ENCODE measurements at regions not wholly inside any gene's neighbourhood (a gene's known extent, or its start where the extent isn't known, plus 50 kb on each side); places are given as distances from the start of the nearest gene placed in this dataset.
"Not testable (repeated sequence)": the region's sequence is repeated elsewhere in the genome, so short reads cannot be mapped to it uniquely, and the experiment has no call there.

DNA sequence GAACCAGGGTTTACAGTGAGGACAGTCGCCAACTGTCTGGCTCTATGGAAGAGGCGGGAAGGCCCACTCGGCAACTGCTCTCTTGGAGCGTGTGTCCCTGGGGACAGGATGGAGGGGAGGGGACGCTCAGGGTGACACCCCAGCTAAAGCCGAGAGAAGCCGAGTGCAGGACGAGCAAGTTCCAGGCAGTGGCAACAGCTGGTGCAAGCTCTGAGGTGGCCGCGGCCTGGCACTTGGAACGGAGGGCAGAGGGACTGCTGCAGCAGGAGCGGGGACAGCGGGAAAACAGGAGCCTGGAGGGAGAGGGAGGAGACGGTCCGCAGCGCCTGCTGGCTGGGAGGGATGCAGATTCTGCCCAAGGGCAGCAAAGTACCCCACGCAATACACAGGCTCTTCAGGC is 113.8 kb upstream of the CCZ1B start:
- DNase-seq = not testable (repeated sequence)

DNA sequence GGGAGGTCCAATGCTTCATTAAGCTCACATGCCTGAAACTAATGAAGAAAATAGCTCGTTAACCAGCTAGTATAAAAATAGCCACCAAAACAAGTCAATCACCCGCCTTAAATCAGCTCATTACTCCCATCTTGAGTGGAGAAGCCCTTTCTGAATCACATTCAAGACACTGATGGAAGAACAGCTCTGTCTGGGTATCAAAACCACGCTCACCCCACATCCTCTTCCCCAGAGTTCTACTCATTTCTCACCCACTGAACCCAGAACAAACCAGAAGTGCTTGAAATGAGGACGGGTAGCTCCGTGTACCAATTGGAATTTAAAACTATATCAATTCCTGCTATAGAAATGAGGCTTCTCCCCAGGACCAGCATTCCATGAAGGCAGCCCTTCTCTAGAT is 120.8 kb upstream of the CCZ1B start:
- not testable (repeated sequence) for DNase-seq

- DNase-seq = not testable (repeated sequence)
Observed at GRCh38 chr7:6950231-6950630, 124.2 kb upstream of the CCZ1B start.

- DNase-seq = not testable (repeated sequence)
Observed at GRCh38 chr7:6951553-6951952, 125.5 kb upstream of the CCZ1B start.

DNA sequence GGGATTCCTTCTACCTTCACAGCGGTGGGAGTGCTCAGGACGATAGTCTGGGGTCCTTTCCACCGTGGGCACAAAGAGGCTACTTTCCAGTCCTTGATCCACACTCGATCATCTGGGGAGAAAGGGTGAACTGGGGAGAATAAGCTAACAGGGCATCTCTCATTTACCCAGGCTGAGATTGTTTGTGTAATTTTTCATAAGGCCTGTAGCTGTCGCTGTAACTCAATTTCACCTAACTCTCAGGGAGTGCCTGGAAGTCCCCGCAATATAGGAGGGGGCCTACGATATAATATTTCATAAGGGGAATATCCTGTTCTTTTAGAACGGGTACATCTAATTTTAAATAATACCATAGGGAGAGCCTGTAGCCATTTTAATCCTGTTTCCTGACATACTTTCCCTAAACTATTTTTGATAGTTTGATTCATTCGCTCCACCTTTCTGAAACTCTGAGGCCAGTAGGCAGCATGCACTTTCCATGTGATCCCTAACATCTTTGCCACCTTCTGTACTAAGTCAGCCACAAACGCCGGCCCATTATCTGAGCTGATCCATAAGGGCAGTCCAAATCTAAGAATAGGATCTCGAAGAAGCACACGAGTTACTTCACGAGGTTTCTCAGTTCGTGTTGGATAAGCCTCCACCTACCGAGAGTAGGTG is 127.2 kb upstream of the CCZ1B start:
- not testable (repeated sequence) for DNase-seq

GRCh38 chr7:6953798-6954181 is 127.7 kb upstream of the CCZ1B start:
- not testable (repeated sequence) for DNase-seq

DNA sequence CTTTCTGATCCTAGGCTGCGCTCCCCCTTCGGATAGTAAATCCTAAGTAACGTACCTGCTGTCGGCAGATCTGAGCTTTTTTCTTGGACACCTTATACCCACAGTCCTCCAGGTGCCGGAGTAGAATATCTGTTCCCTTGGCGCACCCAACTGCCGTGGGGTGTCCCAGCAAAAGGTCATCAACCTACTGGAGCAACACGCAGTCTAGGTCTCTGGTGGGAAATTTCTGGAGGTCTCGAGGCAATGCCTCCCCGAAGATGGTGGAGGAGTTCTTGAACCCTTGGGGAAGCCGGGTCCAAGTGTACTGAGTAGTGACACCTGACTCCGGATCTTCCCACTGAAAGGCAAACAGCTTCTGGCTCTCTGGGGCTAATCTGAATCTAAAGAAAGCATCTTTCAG is 129.3 kb upstream of the CCZ1B start:
- not testable (repeated sequence) for DNase-seq

- DNase-seq = not testable (repeated sequence)
Observed at GRCh38 chr7:6955990-6956566, 130.0 kb upstream of the CCZ1B start.

GRCh38 chr7:6958371-6958770 is 132.3 kb upstream of the CCZ1B start:
- not testable (repeated sequence) for DNase-seq

DNA sequence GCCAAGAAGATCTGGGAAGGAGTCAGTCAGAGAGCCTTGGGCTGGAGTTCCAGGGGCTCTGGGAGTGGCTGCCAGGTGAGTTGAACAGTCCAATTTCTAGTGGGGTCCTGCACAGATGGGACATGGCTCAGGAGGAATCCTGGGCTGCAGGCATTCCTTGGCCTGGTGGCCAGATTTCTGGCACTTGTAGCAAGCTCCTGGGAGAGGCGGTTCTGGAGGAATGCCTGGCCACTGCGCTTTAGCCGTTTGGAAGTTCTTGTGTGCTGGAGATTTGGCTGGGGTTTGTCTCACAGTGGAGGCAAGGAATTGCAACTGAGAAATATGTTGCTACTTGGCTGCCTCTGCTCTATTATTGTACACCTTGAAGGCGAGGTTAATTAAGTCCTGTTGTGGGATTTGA is 133.9 kb upstream of the CCZ1B start:
- not testable (repeated sequence) for DNase-seq

DNA sequence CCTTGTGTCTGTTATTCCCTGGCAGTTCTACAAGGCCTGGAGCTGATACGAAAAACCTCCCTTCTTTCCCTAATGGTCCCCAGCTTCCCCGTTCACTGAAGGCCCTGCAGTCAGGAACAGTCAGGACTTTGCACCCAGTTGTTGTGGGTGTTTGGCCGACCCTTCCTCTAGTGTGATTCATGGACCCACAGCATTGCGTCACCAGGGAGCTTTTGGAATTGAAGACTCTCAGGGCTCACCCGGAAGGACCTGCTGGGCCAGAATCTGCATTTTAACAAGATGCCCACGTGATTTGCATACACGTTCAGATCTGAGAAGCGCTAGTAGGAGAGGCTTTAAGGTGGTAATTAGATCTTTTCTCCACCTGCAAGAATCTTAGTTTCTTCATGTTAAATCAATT is 136.8 kb upstream of the CCZ1B start:
- not testable (repeated sequence) for DNase-seq

GRCh38 chr7:6965051-6965450 is 139.0 kb upstream of the CCZ1B start:
- DNase-seq = peak; percentile 23

DNA sequence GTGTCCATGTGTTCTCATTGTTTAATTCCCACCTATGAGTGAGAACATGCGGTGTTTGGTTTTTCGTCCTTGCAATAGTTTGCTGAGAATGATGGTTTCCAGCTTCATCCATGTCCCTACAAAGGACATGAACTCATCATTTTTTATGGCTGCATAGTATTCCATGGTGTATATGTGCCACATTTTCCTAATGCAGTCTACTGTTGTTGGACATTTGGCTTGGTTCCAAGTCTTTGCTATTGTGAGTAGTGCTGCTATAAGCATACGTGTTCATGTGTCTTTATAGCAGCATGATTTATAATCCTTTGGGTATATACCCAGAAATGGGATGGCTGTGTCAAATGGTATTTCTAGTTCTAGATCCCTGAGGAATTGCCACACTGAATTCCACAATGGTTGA is 144.1 kb upstream of the CCZ1B start:
- DNase-seq = not testable (repeated sequence)

DNA sequence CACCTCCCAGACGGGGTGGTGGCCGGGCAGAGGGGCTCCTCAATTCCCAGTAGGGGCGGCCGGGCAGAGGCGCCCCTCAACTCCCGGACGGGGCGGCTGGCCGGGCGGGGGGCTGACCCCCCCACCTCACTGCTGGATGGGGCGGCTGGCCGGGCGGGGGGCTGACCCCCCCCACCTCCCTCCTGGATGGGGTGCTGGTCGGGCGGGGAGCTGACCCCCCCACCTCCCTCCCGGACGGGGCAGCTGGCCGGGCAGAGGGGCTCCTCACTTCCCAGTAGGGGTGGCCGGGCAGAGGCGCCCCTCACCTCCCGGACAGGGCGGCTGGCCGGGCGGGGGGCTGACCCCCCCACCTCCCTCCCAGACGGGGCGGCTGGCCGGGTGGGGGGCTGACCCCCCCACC is 148.8 kb upstream of the CCZ1B start:
- DNase-seq = not testable (repeated sequence)

DNA sequence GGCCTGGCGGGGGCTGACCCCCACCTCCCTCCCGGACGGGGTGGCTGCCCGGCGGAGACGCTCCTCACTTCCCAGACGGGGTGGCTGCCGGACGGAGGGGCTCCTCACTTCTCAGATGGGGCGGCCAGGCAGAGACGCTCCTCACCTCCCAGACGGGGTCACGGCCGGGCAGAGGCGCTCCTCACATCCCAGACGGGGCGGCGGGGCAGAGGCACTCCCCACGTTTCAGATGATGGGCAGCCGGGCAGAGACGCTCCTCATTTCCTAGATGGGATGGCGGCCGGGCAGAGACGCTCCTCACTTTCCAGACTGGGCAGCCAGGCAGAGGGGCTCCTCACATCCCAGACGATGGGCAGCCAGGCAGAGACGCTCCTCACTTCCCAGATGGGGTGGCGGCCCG is 149.3 kb upstream of the CCZ1B start:
- not testable (repeated sequence) for DNase-seq

DNA sequence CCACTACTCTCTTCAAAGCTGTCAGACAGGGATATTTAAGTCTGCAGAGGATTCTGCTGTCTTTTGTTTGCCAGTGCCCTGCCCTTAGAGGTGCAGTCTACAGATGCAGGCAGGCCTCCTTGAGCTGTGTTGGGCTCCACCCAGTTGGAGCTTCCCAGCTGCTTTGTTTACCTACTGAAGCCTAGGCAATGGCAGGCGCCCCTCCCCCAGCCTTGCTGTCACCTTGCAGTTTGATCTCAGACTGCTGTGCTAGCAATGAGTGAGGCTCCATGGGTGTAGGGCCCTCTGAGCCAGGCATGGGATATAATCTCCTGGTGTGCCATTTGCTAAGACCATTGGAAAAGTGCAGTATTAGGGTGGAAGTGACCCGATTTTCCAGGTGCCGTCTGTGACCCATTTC is 151.3 kb upstream of the CCZ1B start:
- not testable (repeated sequence) for DNase-seq

DNA sequence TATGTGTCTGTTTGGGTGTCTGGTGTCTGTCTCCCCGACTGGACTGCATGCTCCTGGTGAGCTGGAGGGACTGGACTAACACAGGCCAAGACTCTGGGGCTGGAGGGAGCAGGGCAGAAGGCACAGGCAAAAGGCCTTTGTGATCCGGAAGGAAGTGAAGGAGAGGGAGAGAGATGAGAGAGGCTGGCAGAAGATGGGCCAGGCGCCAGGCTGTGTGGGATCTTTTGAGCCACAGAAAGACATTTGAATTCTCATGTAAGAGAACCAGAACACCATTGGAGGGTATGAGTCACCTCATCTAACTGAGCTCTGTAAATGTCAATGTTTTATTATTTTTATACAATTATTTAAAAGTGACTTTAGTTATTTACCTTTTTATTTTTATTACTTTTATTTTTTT is 152.3 kb upstream of the CCZ1B start:
- not testable (repeated sequence) for DNase-seq

- not testable (repeated sequence) for DNase-seq
Observed at GRCh38 chr7:6979456-6979855, 153.4 kb upstream of the CCZ1B start.

DNA sequence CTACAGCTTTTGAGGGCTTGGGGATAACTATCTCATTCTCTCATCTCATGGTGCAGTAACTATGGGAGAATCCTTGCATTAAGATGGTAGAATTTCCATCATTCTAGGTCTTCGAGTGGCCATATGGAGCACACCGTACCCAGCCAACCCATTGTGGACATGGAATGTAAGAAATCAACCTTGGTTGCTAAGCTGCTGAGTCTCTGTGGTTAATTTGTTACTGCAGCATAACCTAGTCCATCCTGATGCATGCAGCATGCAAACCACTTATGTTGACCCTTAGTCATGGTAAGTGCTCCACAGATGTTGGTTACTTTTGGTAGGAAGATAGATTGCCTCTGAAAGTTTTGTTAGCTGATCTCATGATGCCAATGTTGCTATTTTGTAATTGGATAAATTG is 156.3 kb upstream of the CCZ1B start:
- DNase-seq = not testable (repeated sequence)

GRCh38 chr7:6986892-6987291 is 160.8 kb upstream of the CCZ1B start:
- not testable (repeated sequence) for DNase-seq

GRCh38 chr7:6988608-6989007 is 162.5 kb upstream of the CCZ1B start:
- not testable (repeated sequence) for DNase-seq

- DNase-seq = not testable (repeated sequence)
Observed at GRCh38 chr7:6989968-6990367, 163.9 kb upstream of the CCZ1B start.

GRCh38 chr7:6990426-6991152 is 164.5 kb upstream of the CCZ1B start:
- DNase-seq = not testable (repeated sequence)

DNA sequence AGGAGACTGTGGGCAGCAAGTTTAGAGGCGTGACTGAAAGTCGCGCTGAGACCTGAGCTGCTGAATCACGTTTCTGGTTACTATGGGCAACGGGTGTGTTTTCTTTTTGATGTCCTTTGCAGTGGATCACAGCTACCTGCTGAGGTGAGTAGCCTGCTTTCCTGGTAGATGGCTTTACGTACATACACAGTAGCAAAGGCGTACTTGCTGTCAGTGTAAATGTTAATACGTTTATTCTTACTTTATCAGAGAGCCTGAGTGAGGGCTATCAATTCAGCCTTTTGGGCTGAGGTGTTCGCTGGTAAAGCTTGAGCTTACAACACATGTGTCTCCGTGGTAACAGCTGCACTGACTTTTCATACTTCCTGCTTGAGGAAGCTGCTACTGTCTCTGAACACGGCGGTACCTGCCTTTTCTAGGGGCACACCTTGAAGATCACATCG is 165.1 kb upstream of the CCZ1B start:
- not testable (repeated sequence) for DNase-seq

Measured in EL (cell line).